SIG-M5 (cell line): ENCODE measurements at regions not wholly inside any gene's neighbourhood (a gene's known extent, or its start where the extent isn't known, plus 50 kb on each side); places are given as distances from the start of the nearest gene placed in this dataset.

ENCODE experiments used
- DNase-seq: peaks from one replicate; lab custom pipeline; 2025; lab: John Stamatoyannopoulos, UW

DNA sequence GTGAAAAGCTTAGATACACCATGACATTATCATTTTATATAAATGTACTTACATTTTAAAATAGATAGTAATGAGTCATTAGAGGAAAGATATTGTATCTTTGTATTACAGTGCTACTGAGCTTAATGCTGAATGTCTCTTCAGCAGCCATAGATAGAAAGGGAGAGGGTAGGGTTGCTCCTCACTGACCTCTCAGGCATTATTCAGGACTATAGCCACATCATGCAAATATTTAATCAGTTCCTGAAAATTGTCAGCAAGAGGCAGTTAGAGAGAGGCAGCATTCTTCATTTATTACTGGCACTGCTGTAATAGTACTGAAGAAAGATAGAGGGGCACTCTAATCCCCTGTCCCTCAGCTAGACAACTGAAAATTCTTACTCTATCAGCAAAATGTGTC, 242.0 kb upstream of the TANK start:
- no peak for DNase-seq

DNA sequence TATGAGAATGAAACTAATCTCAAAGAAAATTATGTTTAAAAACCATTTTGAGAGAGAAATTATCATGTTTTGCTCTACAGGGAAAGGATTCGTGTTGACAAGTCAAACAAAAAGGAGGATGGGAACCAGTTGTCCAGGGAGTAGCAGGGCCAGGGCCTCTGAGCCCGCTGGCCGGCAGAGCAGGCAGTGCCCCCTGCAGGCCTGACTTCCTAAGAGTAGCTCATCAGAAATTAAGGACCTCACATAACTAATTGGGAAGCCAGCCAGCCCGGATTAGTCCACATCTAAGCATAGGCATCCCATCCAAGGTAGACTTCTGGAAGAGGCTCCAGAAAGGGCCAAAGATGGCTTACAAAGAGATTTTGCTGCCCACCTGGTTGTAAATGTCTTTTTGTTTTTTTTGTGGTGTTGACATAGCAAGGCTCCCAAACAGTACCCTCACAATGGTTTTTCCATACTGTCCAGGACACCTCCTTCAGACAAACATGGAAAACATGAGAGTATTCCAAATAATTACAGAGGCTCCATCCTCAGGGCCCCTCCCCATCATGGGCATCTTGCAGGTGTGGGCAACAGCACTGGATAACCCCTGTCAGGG, 241.2 kb upstream of the TANK start:
- DNase-seq = no peak

DNA sequence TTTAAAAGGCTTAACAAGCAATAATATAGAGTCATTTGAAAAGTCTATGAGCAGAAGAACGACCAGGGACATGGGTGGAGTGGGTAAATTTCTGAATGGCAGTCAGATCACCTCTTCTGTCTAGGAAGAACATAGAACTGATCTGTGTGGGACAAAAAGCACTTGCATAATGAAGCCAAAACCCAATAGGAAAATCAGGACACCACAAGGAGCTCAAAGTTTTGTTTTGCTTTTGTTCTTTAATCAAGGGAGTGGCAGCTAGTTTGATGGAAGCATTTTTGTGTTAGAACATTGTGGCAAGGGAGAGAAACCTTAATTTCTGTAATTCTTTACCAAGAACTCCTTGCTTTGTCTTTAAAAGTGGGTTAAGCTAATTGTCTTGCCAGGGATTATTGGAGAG, 240.2 kb upstream of the TANK start:
- DNase-seq = no peak

DNA sequence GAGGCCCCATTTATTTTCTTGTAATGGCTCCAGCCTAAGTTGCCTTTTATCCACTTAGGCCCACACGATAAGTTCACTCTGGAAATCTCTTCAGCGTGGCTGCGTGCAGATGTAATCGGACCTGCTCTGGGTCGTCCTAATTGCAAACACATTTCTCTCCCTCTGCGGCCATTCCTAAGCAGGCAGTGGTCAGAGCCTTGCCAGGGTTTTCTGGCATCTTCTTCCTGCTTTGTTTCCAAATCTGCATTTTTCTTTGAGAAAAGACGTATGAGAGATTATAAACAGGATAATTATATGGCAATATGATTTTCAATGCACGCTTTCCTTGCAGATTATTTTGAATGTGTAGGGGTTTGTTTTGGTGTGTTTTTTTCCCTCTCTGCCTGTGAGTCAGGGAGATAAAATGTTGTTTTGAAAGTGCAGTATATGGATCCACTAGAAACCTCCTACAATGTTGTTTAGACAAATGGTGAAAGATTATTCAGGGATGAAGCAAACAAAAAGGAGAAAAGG, 239.4 kb upstream of the TANK start:
- DNase-seq = no peak

DNA sequence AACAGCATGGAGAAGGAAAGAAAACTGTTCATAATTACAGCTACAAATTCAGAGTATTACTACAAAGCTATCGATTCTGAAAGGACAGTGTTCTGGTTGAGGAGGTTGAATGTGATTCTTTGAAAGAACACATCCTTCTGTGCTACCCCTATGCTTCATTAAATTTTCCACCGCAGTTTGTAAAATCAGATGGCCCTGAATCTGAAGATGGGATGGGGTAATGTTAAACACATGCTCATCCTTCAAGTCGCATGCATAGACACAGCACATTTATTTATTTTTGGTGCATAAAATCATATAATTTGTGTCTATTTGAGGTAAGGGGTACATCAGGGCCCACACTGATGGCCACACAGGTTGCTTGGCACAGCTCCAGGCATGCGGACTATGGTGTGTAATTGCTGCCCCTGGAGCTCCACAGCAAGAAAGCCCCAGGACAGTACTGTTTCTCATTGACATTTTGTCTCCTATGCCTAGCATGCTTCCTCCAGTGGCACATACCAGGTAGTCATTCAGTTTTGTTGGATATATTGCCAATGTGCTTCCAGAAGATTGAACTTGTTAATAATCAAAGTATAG, 238.8 kb upstream of the TANK start:
- DNase-seq = no peak

DNA sequence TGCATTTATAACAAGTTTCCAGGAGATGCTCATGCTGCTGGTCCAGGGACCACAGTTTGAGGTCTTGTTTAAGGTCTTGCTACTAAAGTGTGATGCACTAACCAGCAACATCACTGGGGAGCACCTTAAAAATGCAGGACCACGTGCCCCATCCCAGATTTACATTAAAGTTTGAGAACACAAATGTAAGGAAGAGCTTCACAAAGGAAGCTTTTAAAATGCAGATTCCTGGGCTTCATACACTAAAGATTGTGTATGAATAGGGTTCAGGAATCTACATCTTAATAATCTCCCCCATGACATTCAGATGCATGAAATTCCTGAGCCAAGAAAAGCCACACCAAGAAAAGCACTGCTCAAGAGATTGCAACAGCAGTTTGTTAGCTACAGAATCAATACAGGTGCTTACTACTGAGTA, 235.3 kb upstream of the TANK start:
- no peak for DNase-seq

DNA sequence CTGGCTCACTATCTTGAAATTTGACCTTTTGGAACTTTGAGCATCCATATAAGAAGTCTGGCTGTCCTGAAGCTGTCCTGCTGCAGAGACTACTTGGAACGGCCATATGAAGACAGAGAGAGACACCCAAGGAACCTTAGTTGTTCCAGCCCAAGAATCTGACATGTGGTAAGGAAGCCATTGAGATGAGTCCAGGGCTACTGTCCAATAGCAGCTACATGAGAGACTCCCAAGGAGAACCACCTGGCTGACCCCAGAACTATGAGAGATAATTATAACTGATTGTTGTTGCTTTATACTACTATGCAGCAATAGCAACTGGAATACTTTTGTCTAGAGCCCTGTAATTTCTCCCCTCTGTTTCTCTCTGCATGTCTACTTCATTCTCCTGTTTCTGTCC, 234.3 kb upstream of the TANK start:
- DNase-seq = no peak

DNA sequence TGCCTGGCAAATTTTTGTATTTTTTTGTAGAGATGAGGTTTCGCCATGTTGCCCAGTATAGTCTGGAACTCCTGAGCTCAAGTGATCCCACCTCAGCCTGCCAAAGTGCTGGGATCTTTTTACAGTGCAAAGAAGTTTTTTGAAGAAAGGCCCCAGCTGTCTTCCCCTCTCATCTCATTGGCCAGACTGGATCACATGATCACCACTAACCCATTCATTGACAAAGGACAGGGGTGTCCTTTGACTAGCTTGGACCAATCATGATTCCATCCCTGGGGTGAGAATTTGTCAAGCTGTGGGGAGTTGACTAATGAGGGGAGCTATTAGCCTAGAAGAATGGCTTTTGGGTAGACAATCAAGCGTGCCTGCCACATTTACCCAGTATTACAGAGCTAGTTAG, 232.9 kb upstream of the TANK start:
- DNase-seq = no peak

DNA sequence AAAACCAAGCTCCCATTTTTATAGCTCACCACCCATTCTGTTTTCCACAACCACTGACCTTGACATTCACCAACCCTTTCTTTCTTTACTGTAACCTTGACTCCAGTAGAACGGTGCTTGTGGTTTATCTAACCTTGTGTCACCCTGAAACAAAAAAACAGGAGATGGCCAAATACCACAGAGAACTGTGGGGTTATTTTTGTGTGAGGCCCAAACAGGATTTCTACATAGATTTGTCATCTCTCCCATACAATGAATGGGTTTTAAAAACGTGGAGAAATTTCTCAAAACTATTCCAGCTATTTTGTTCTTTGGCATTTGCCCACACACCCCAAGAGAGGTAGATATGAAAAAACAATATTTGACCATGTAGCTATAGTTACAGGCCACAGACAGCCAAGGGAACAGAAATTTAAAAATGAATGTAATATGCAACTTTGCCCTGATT, 231.3 kb upstream of the TANK start:
- no peak for DNase-seq

DNA sequence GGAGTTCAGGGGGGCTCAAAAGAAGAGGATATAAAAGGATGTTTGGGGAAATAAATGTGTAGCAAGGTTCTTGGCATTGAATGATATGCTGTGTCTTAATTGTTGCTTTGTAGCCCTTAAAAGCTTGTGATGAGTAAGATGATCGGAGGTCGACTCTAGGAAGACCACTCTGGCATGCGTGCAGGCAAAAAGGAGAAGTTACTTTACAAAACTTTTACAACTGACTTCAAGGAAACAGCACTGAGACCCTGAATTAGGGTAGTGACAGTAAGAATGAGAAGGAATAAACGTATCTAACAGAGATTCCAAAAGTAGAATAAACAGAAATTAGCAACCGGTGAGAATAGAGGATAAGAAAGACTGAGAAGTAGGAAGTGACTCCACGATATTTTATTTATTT, 228.7 kb upstream of the TANK start:
- no peak for DNase-seq

DNA sequence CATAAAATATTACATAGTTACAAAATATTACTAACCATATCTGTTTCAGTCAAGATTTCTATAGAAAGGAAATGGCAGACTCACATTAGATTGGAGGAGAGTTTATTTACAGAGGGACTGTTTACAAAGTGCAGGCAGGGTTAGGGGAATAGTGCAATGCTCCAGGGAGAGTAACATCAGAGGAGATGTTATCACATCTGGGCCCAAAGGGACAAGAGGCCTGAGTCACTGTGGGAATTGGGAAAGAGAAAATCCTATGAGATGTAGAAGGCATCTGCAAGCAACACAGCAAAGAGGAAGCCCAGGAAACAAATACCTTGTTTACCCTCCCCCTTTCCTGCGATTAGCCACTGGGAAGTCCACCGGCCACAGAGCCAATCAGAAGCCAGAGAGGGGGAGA, 227.3 kb upstream of the TANK start:
- DNase-seq = no peak

DNA sequence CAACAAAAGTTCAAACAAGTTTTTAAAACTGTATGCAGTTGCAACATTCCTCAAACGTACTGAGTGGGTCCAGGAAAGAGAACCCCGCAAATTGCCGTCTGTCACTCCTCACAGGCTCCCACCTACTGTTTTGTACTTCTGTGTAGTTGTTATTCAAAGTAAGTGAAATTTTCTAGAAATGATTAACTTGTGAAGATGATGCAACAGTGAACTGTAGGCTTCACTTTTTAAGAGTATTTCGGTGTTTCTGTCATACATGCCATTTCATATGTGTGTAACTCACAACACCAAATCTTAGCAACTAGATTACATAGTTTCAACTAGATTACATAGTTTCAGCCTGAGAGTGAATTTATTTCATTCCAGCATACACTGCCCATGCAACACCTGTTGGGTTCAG, 226.0 kb upstream of the TANK start:
- no peak for DNase-seq

DNA sequence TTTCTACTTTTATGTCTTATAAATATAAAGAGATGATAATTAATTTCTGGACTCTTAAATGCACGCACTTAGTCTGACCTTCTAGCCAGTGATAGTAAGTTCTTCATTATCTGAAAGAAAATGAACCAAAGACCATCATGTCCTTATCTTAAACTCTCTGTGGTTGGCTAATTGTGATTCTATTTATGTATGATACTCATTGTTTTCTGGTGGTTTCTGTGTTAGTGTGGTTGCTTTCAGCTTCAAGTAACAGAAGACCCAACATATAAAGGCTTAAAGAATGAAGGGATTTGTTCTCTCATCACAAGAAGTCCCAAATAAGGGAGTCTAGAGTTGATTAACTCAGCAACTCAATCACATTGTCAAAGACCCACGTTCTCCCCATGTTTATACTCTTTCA, 225.2 kb upstream of the TANK start:
- no peak for DNase-seq

DNA sequence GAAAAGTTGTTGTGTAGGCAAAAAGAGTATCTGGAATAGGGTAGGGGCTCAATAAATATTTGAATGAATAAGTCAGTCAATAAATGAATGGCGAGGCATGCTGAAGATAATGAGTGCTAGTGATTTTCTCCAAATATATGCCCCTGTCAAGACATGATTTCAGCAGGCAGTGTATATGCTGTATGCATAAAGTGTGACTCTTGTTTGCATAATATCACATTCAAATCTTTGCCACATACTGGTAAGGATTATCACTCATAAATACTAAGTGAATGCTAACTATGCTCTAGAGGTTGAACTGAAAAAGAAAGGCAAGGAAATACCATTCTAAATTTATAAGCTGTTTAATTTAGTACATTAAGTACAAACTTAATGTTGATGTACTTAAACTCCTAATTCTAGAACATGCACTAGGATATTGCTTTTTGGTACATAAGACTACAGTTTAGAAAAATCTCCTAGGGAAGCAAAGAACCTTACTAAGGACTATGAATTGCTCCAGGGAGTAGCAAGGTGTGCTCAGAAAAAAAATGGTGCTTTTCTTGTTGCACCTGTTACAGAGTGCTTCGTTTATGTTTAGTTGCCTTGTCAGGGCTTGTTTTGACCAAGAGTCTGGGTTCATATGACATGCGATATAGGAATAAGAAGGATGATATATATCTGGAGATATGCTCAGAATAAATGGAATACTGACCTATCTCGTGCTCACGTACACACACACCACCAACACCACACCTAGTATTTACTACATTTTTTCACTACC, 224.0 kb upstream of the TANK start:
- no peak for DNase-seq

DNA sequence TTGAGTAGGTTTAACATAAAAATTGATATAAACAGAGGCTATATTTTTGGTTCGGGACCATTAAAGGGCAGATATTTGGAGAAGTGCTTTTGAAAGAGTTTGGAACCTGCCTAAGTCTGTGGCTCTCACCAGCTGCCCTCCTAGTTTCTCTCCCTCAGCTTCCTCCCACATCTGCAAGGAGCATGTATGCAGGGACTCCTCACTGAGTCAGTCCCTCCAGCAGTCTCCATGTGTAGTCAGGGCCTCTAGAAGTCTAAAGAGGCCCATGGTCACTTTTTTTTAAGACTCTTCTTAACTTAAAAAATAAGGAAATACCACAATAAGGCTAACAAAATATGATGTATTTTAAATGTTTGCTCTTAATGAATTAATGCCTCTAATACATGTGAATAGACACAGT, 220.0 kb upstream of the TANK start:
- no peak for DNase-seq

DNA sequence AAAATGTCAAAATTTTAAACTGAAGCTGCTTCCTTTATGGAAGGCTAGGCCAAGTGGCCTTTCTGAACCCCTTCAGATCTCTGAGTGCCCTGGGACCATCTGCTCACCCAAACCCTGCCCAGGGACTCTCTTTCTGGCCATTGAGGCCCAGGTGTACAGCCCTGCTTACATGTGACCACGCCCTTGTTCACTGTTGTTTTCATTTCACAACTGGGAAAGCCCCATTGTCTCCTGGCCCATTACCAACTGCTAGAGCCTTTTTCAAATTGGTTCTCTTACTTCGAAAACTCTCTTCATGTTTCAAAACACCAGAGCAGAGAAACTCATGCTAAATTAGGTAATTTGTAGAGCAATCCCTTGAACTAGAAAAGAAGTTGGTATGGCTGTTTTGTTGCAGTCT, 219.5 kb upstream of the TANK start:
- DNase-seq = no peak

DNA sequence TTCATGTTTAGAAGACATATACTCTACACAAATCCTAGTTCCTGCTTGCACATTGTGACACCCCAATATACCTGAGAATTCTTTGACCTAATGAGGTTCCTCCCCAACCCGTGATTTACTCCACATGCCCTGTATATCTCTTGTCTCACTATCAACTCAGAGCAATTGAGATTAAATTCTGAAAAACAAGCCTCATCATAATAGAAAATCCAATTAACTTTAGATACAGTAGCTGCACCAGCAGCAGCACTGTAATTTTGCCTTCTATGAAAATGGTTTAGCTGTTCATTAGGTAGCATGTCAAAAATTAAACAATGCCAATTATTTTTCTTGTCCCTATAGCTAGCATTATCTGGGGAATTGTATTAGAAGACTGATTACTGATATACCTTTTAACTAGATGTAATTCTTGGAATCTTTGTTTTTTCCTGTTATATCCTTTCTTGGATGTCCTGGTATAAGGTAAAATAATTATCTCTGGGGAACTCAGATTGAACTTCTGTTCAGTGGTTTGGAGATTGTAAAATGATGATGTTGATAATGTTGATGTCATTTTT, 218.9 kb upstream of the TANK start:
- no peak for DNase-seq

DNA sequence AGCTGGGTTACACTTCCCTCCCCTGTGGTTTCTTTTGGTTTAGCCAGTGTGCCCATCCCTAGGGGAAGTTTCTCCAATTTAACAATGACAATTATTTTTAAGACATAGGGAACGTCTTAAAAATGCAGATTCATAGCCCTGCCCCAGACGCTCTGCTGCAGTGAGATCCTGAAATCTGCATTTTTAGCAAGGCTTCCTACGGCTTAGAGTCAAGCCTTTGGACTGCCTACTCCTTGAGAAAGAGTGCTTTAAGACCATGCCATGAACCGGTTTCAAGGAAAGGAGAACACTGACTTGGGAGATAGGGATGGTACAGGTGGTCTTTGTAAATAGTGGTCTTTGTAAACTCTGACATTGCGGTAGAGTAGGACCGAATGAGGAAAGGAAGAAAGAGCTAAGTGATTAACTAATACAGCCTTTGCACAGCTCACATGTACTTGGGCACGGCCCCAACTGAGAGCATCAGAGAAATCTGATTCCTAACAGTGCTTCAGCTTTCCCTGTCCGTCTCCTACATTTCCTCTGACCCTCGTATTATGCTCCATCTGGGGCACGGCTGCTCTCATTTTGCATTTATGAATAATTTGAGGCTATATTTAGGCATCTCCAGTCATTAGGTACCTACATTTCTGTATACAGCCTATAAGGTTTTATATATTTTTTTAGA, 217.6 kb upstream of the TANK start:
- no peak for DNase-seq

DNA sequence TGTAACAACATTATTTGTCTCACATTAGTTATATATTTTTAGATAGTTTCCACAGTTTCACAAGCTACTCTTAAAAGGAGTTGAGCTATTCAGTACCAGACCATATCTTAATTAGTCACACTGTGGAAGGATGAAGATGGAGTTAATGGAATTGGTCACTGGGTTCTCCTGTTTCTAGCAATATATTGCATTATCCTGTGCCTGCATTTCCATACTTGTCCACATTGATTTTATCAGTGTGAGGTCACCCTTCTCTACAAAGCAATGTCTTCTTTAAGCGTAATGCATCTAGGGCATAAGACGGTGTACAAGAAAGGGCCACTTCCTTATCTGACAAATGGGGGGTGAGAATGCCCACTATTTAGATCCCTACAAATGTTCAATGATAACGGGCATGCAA, 216.8 kb upstream of the TANK start:
- DNase-seq = no peak

DNA sequence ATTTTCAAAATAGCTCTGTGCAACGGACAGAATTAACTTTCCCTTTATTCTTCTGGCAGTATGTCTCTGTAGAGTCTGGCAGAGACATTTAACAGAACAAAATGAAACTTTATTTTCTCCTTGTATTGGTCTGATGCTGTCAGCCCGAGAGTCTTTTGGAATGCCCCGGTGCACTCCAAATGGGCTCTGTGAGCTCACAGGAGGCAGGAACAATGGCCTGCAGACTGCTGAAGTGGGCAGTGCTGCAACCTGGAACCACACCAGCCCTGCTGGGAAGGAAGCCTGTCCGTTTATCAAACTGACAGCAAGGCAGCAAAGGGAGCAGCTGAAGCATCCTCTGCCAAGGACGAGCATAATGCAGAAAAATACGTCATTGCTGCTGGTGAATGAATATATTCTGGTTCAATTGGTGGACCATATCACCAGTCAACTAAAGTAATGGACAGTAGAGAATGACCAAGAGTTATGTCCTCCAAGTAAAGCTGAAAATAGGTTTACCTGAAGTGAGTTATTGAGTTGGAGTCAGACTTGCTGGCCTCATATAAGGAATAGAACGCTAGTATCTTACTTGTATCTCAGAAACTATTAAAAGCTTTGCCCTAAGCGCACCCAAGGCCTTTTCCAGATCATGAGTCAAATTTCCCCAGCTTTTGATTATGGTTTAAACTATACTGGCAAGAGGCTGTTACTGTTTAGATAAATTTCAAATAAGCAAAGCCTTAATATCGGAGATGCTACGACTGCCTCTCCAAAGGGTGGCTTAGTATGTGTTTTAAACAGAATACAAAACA, 207.6 kb upstream of the TANK start:
- no peak for DNase-seq

DNA sequence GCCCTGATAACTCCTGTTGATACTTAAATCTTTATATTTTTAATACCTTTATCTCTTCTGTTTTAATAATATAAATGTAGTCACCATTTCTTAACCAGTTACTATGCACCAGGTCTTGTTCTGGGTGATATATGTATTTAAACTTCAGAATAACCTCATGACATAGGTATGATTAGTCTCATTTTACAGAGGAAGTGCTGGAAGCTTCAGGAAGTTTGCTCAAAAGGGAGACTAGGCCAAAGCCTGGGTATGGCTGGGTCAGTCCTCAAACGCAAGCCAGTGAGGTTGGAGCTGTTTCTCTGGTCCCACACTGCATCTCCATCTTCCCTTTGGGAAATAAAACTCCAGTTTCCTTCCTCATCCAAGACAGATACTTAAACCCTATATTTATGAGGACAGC, 204.7 kb upstream of the TANK start:
- DNase-seq = no peak
